Natural killer cell treated with Interleukin-12 subunit alpha and Interleukin-12 subunit beta and Interleukin-15 and Interleukin-18, amount 100 ng/mL, for 72 hours (primary cell): ENCODE measurements at regions not wholly inside any gene's neighbourhood (a gene's known extent, or its start where the extent isn't known, plus 50 kb on each side); places are given as distances from the start of the nearest gene placed in this dataset.
"Not testable (repeated sequence)": the region's sequence is repeated elsewhere in the genome, so short reads cannot be mapped to it uniquely, and the experiment has no call there.

Experiments used
- ATAC-seq, 2 donors: fragments of 150-1000 bp; cut with Tn5 transposase in 1 of 2; sonication (Bioruptor Pico), chemical (Tn5 transposase) in 1 of 2; 2 replicates each; pipeline ENCODE4 v1.10.0; 2021
- DNase-seq: peaks from one replicate; pipeline ENCODE4 v3.0.0; 2022; ENCODE audit warnings: low spot score
- H3K27ac Mint-ChIP-seq, 2 donors: 1 replicate in 1 of 2; 2 replicates in 1 of 2; pipeline ENCODE4 v1.8.0; 2022; ENCODE audit warnings: mixed read lengths in 2 of 2, mild to moderate bottlenecking in 1 of 2, moderate library complexity in 1 of 2
- H3K27me3 Mint-ChIP-seq, 2 donors: 1 replicate in 1 of 2; 2 replicates in 1 of 2; pipeline ENCODE4 v1.8.0; 2022; ENCODE audit warnings: mixed read lengths in 2 of 2
- H3K36me3 Mint-ChIP-seq: one replicate; pipeline ENCODE4 v1.8.0; 2022; ENCODE audit warnings: mixed read lengths
- H3K4me1 Mint-ChIP-seq, 2 donors: 1 replicate in 1 of 2; 2 replicates in 1 of 2; pipeline ENCODE4 v1.8.0; 2022; ENCODE audit warnings: low read depth in 2 of 2, mixed read lengths in 2 of 2, mild to moderate bottlenecking in 1 of 2
- H3K4me3 Mint-ChIP-seq: one replicate; pipeline ENCODE4 v1.8.0; 2022; ENCODE audit warnings: mixed read lengths
- H3K9me3 Mint-ChIP-seq: 2 replicates; pipeline ENCODE4 v1.8.0; 2022; ENCODE audit warnings: mixed read lengths

GRCh38 chr6:106724848-106725247 lies 95.5 kb downstream of the QRSL1 start:
- H3K4me1 Mint-ChIP-seq, result no peaks in the 10 kb centered on the region
- ATAC-seq (no peak), DNase-seq (no peak)
- H3K27me3 Mint-ChIP-seq, result peaks cover 6 to 20% of the 10 kb centered on the region in 2 donors
- H3K27ac Mint-ChIP-seq, result no peak overlapping the region
- no peaks in the 10 kb centered on the region for H3K9me3 Mint-ChIP-seq
- no peaks in the 10 kb centered on the region for H3K36me3 Mint-ChIP-seq
- H3K4me3 Mint-ChIP-seq, result no peak overlapping the region

- peak in 1 of 2 donors; percentile 9 for ATAC-seq
- no peak overlapping the region for H3K4me3 Mint-ChIP-seq
- no peak for DNase-seq
- H3K27ac Mint-ChIP-seq, result no peak overlapping the region
- H3K27me3 Mint-ChIP-seq, result peaks cover 3 to 16% of the 10 kb centered on the region in 2 donors
- H3K36me3 Mint-ChIP-seq, result no peaks in the 10 kb centered on the region
- H3K9me3 Mint-ChIP-seq, result no peaks in the 10 kb centered on the region
- H3K4me1 Mint-ChIP-seq, result no peaks in the 10 kb centered on the region
These were observed 95.0 kb downstream of the QRSL1 start for GRCh38 chr6:106724337-106724736.

GRCh38 chr6:106723419-106723818 lies 94.0 kb downstream of the QRSL1 start:
- H3K4me1 Mint-ChIP-seq, H3K9me3 Mint-ChIP-seq, DNase-seq, H3K36me3 Mint-ChIP-seq, H3K27ac Mint-ChIP-seq, H3K27me3 Mint-ChIP-seq, H3K4me3 Mint-ChIP-seq: not testable (repeated sequence)
- ATAC-seq, result peak in 1 of 2 donors; percentile 6

GRCh38 chr6:106721189-106721588 lies 91.8 kb downstream of the QRSL1 start:
- not testable (repeated sequence) for H3K27ac Mint-ChIP-seq, H3K4me3 Mint-ChIP-seq, H3K4me1 Mint-ChIP-seq, ATAC-seq, H3K36me3 Mint-ChIP-seq, H3K9me3 Mint-ChIP-seq, DNase-seq
- peaks cover 5 to 18% of the 10 kb centered on the region in 2 donors for H3K27me3 Mint-ChIP-seq
